ENCODE measurements at regions not wholly inside any gene's neighbourhood (a gene's known extent, or its start where the extent isn't known, plus 50 kb on each side); places are given as distances from the start of the nearest gene placed in this dataset.
A peak's percentile ranks its signal among the peaks of the same experiment; 100 is the strongest.
"Not testable (repeated sequence)": the region's sequence is repeated elsewhere in the genome, so short reads cannot be mapped to it uniquely, and the experiment has no call there.

DNA sequence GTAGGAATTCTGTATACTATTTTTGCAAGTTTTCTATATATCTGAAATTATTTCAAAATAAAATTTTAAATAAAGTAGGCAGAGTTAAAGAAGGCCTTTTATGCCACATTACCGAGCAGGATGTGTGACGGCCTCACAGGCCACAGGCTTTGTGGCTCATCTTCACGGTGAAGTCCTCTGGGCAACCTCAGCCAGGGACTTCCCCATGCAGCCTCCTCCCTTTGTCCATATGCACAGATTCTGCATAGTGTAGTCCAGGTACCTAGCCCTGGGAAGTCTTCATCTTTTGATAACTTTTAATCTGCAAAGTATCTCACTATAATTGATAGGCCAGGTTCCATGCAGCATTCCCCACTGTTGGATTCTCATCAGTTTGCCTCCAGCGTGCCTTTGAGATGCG lies 62.8 kb downstream of the ARHGAP11B start:
- not testable (repeated sequence) for DNase-seq (ENCODE audit: low read depth); H3K4me3 ChIP-seq (ENCODE audit: low read depth, low read length)

DNA sequence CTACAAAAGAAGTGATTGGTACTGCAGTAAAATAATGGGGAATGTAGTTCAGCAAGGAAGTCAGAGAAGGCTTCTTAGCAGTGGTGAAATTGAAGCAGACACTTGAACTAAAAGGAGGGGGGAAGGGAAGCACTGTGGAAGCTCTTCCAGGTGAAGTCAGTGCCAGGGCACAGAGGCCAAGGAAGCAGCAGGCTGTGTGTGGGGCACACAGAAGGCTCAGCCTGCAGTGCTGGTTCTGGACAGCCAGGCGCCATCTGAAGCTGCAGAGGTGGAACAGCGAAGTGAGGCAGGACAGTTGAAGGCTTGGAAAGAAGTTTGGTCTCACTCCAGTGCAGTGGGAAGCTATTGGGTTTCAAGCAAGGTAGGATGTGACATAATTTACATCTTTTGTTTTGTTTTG lies 64.2 kb downstream of the ARHGAP11B start:
- not testable (repeated sequence) for DNase-seq (ENCODE audit: low read depth); H3K4me3 ChIP-seq (ENCODE audit: low read depth, low read length)

DNA sequence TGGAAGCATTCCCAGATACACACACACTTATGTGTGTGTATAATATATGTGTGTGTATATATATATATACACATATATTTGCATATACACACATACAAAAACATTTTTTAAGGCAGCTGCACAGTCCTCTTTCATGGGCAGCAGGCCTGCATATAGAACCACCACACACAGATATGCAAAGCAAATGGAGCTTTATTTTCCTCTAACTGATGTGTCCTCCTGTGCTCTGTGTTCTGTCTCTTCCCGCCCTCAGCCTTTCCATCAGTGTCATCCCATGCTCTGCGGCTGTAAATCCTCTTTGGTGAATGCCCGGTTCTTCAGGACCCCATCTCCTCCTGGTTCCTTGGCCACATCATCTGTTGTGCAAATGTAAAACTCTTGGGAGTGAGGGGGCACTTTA lies 69.9 kb downstream of the ARHGAP11B start:
- not testable (repeated sequence) for H3K4me3 ChIP-seq (ENCODE audit: low read depth, low read length); DNase-seq (ENCODE audit: low read depth)

DNA sequence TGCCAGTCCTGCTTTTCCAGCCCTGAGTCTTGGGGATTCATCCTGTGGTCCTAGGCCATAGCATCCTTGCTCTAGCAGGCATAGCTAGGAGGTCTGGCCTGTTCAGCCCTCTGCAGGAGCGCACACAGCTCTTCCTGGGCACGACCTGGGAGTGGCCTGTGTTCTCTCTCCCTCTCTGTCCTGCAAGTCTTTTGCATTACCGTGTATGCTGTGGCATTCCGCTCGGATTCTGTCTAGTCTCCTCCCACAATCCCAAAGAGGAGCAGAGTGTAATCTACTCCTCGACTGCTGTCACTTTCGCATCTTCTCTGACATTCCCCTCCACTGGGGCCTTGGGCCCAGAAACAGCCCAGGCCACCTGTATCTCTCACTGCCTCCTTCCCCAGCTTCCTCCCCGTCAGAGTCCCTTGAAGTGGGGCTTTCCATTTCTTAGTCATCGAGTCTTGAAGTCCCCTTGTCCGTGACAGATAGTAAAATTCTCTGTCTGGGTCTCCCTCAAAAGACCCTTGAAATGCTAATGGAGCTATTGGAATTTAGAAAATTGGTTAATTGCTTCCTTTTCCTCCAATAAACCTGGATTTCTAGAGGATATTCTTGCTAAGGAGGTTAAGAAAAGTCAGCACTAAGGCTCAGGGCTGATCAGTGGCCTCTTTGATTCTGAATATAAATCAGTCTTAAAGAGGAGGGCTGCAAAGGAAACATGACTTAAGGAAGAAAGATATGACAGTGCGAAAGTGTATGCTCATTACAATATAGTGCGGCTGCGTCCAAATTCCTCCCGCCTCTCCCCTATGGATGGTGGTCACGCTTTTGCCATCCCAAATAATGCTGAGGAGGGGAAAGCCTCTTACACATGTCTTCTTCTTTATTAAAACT lies 70.7 kb downstream of the ARHGAP11B start:
- DNase-seq (ENCODE audit: low read depth); H3K4me3 ChIP-seq (ENCODE audit: low read depth, low read length): not testable (repeated sequence)

DNA sequence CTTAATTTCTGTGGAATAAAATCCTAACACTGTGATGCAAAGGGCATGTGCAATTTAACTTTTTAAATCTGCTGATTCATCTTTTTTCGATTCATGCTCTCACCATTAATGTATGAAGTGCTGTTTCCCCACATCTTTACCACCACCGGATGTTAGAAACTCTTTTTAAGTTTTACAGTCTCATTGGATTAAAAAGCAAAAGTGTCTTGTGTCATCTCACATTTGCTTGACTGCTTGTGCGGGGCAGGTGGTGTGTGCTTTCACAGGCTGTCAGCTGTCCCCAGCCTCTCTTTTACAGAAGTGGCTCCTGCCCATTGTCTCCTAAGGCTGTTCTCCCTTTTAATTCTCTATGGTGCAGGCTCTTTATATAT lies 71.4 kb downstream of the ARHGAP11B start:
- not testable (repeated sequence) for DNase-seq (ENCODE audit: low read depth); H3K4me3 ChIP-seq (ENCODE audit: low read depth, low read length)

GRCh38 chr15:30700006-30700597 lies 74.2 kb downstream of the ARHGAP11B start:
- not testable (repeated sequence) for DNase-seq (ENCODE audit: low read depth)

DNA sequence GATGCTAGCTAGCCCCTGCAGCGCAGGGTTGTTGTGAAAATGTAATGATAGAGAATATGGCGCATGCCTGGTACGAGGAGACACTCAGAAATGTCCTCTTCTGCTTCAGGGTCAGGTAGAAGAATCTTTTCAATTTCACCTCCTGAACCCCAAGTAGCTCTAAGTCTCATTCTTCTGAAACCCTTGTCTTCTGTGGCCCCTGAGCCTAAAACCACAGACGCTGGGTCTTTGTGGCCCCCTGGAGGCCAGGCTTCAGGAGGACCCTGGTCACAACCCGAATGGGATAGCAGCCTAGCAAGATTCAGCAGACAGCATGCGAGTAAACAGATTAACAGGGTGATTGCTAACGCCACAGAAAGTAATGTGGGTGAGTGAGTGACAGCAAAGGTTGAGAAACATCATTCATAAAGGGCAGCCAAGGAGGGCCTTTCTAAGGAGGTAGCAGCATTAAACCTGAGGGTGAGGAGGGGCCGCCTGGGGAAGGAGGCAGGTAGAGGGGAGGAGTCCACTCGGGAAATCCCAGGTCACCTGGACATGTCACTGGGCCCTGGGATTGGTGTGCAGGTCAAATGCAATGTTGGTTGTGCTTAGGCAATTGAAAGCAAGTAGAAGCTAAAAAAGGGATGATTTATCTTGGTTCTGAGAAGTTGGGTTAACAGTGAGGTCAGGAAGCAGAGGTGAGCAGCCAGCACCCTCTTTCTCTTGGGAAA lies 82.2 kb downstream of the ARHGAP11B start:
- DNase-seq (ENCODE audit: low read depth); H3K4me3 ChIP-seq (ENCODE audit: low read depth, low read length): not testable (repeated sequence)

More at GRCh38 chr15:30700006-30700597, 74.2 kb downstream of the ARHGAP11B start:
- not testable (repeated sequence) for H3K4me3 ChIP-seq (ENCODE audit: low read depth, low read length)

DNA sequence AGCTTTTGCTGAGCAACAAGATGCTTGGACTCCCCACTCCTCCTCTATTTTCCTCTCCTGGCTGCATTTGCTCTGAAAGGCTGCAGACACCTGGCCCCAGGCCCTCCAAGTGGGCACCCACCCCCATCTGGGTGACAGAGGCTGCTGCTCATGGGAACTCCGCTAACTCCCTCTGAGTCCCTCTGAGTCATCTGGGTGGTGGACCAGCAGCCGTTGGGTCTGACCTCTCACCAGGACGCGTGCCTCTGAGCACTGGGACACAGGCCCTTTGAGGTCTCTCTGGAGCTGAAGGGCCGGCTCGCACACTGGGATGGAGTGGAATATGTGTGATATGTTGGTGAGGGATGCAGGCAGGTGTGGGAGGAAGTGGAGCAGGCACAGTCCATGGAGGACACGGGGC lies 82.9 kb downstream of the ARHGAP11B start:
- not testable (repeated sequence) for DNase-seq (ENCODE audit: low read depth); H3K4me3 ChIP-seq (ENCODE audit: low read depth, low read length)

DNA sequence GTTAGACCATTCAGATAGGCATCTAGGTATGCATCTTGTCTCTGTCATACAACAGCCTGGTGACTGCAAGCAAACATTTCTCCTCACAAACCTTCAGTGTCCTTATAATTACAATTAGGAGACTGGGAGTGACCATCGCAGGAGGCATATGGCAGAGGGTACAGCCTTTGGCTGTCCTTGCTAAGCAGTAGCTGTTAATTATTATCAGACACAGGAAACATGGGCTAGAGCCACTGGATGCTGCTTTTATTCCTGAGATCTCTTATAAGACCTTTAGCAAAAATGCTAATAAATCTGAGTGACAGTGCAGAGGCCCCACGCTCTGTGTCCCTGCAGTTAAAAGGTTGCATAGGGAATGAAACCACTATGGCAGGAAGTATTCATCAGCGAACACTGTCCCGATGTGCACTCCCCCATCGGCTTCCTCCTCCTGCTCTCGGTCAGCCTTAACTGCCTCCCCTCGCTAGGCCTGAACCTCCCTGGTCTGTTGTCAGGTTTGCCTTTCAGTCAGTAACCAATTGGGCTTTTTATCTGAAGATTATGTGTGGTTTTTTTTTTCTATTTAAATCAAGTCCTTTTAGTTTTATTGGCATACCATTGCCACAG lies 92.2 kb downstream of the ARHGAP11B start:
- DNase-seq (ENCODE audit: low read depth); H3K4me3 ChIP-seq (ENCODE audit: low read depth, low read length): not testable (repeated sequence)

DNA sequence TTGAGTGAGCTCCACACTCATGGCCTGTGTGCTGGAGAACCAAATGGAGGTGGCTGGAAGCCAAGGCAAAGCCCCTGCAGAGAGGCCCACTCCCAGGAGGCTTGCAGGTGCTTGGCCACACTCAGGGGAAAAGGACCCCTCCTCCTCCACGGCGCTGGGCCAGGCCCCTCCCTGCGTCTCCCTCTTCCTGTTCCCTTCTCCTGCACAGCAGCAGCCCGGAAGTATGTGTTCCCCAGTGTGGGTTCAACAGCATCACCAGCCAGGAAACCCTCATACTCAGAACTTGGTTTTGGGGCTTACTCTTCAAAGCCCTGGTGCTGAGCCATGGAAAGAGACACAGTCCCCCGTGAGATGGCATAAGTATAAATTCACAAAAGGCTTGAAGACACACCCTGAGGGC lies 93.4 kb downstream of the ARHGAP11B start:
- not testable (repeated sequence) for DNase-seq (ENCODE audit: low read depth); H3K4me3 ChIP-seq (ENCODE audit: low read depth, low read length)

DNA sequence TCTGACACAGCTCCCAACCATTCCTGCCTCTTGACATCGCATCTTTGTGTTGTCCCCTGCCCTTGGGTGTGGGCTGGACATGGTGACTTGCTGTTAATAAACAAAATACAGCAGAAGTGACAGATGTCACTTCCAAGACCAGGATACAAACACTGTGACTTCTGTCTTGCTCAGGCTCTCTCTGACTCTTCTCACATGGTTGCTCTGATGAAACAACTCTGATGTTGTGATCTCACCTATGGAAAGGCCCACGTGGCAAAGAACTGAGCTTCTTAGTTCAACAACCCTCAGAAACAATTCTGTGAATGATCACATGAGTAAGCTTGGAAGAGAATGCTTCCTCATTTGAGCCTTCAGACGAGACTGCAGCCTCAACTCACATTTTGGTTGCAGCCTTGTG lies 94.9 kb downstream of the ARHGAP11B start:
- H3K4me3 ChIP-seq (ENCODE audit: low read depth, low read length); DNase-seq (ENCODE audit: low read depth): not testable (repeated sequence)

- H3K4me3 ChIP-seq (ENCODE audit: low read depth, low read length), result not testable (repeated sequence)
- peak; percentile 23 for DNase-seq (ENCODE audit: low read depth)
These were observed 95.6 kb downstream of the ARHGAP11B start for GRCh38 chr15:30721529-30721928.

- DNase-seq (ENCODE audit: low read depth); H3K4me3 ChIP-seq (ENCODE audit: low read depth, low read length): not testable (repeated sequence)
These were observed 97.7 kb downstream of the ARHGAP11B start for GRCh38 chr15:30723540-30724175.

DNA sequence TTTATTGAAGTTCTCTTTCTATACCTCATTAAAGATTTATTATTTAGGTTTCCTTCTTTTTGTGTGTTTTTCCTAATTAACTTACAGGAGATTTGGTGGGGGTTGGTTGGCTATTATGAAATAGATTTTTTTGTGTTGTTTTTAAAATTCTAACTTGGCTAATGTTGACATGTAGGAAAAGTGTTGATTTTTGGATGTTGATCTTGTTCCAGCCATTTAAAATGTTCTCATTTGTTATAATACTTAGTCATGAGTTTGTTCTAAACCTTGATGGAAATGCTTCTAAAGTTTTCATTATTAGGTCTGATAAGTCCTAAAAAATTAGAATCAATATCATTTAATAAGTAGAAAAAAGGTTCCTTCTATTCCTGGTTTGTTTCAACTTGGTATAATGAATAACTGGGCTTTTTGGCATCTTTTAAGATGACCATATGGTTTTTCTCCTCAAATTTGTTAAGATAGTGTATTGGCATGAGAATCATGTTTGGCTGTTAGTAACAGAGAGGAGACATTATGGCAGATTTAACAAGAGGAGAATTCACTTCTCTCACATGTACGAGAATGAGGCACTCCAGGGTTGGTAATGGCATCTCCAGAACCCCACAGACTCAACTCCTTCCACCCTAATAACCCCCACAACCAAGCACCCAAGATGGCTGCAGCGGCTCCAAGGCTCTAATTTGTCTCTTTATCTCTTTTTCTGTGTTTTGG lies 104.1 kb downstream of the ARHGAP11B start:
- not testable (repeated sequence) for H3K4me3 ChIP-seq (ENCODE audit: low read depth, low read length); DNase-seq (ENCODE audit: low read depth)

DNA sequence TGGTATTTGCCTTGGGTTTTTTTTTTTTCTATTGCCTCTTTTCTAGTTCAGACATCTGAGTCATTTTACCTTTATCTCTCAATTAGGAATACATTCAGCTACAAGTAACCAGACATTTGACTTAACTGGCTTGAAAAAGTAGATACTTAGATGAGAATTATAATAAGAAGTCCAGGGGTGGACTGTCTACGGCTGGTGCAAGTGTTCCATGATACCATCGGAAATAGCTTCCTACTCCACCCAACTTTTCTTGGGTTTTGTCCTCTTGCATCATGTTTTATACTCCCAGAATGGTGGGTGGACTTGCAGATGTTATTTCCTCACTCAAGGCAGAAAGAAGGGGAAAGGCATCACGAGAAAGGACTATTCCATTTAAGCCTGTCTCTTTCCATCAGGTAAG lies 104.7 kb downstream of the ARHGAP11B start:
- H3K4me3 ChIP-seq (ENCODE audit: low read depth, low read length); DNase-seq (ENCODE audit: low read depth): not testable (repeated sequence)

GRCh38 chr15:30732100-30732499 lies 106.2 kb downstream of the ARHGAP11B start:
- not testable (repeated sequence) for H3K4me3 ChIP-seq (ENCODE audit: low read depth, low read length); DNase-seq (ENCODE audit: low read depth)

GRCh38 chr15:30735884-30736564 lies 110.1 kb downstream of the ARHGAP11B start:
- H3K4me3 ChIP-seq (ENCODE audit: low read depth, low read length); DNase-seq (ENCODE audit: low read depth): not testable (repeated sequence)

DNA sequence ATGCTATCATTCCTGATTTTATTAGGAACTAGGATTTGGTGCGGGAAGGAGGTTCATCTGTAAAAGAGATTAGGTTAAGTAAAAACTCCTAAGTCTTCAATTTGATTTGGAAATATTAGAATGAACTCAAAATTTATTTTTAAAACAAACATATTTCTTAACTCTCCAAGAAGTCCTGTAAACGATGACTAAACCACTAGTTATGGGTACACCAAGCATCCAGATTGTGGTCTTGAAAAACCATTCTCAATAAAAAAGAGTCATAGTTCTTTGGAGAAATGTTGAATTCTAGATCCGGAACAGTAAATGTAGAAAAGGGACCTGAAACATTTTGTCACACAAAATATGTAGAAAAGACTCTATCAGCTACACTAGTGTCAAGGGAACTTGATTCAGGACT lies 116.9 kb downstream of the ARHGAP11B start:
- peak; percentile 19 for DNase-seq (ENCODE audit: low read depth)
- not testable (repeated sequence) for H3K4me3 ChIP-seq (ENCODE audit: low read depth, low read length)

Measured in skeletal muscle cell (primary cell).